H1 (cell line): ENCODE measurements at regions not wholly inside any gene's neighbourhood (a gene's known extent, or its start where the extent isn't known, plus 50 kb on each side); places are given as distances from the start of the nearest gene placed in this dataset.

Experiments used
- BACH1 ChIP-seq: IDR thresholded peaks from 2 replicates; pipeline ENCODE4 v1.6.1; 2012; ENCODE audit warnings: low read length, improper control_type of control experiment
- RAD21 ChIP-seq, 2 experiments: IDR thresholded peaks in 1 of 2; conservative IDR thresholded peaks in 1 of 2; 2 replicates each; pipeline ENCODE4 v1.6.1; 2011; ENCODE audit warnings: low read depth in 2 of 2, low read length in 2 of 2, improper control_type of control experiment in 1 of 2, inconsistent platforms in 1 of 2, mild to moderate bottlenecking in 1 of 2, moderate library complexity in 1 of 2
- TF ChIP-seq, protein P1 (sequence below): fragments of 300-600 bp; sonication (generic); IDR thresholded peaks from 2 replicates; pipeline ENCODE4 v1.7.1; 2012; ENCODE audit warnings: low read length, moderate library complexity, mild to moderate bottlenecking, inconsistent platforms; ENCODE audit not compliant: insufficient replicate concordance
- TF ChIP-seq, protein P2 (sequence below): IDR thresholded peaks from 2 replicates; pipeline ENCODE4 v1.6.1; 2012; ENCODE audit warnings: low read length, inconsistent platforms

DNA sequence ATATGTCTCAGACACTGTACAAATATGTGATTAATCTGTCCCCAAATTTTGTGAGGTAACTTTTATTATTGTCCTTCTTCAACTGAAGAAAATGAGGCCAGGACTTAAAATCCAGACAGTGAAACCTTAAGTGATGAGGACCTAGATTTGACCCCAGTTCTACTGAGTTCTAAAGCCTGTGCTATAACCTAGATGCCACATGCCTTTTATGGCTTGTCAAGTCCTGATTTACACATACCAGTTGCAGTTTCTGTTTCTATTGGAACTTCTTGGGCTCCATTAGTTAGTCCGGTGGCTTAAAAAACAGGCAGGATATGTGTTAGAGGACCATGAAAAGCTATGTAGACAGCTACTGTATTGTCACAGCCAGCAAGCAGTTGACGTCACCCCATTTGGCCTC lies 436.5 kb upstream of the KLHL1 start (continued):
- TF ChIP-seq, protein P1, sequence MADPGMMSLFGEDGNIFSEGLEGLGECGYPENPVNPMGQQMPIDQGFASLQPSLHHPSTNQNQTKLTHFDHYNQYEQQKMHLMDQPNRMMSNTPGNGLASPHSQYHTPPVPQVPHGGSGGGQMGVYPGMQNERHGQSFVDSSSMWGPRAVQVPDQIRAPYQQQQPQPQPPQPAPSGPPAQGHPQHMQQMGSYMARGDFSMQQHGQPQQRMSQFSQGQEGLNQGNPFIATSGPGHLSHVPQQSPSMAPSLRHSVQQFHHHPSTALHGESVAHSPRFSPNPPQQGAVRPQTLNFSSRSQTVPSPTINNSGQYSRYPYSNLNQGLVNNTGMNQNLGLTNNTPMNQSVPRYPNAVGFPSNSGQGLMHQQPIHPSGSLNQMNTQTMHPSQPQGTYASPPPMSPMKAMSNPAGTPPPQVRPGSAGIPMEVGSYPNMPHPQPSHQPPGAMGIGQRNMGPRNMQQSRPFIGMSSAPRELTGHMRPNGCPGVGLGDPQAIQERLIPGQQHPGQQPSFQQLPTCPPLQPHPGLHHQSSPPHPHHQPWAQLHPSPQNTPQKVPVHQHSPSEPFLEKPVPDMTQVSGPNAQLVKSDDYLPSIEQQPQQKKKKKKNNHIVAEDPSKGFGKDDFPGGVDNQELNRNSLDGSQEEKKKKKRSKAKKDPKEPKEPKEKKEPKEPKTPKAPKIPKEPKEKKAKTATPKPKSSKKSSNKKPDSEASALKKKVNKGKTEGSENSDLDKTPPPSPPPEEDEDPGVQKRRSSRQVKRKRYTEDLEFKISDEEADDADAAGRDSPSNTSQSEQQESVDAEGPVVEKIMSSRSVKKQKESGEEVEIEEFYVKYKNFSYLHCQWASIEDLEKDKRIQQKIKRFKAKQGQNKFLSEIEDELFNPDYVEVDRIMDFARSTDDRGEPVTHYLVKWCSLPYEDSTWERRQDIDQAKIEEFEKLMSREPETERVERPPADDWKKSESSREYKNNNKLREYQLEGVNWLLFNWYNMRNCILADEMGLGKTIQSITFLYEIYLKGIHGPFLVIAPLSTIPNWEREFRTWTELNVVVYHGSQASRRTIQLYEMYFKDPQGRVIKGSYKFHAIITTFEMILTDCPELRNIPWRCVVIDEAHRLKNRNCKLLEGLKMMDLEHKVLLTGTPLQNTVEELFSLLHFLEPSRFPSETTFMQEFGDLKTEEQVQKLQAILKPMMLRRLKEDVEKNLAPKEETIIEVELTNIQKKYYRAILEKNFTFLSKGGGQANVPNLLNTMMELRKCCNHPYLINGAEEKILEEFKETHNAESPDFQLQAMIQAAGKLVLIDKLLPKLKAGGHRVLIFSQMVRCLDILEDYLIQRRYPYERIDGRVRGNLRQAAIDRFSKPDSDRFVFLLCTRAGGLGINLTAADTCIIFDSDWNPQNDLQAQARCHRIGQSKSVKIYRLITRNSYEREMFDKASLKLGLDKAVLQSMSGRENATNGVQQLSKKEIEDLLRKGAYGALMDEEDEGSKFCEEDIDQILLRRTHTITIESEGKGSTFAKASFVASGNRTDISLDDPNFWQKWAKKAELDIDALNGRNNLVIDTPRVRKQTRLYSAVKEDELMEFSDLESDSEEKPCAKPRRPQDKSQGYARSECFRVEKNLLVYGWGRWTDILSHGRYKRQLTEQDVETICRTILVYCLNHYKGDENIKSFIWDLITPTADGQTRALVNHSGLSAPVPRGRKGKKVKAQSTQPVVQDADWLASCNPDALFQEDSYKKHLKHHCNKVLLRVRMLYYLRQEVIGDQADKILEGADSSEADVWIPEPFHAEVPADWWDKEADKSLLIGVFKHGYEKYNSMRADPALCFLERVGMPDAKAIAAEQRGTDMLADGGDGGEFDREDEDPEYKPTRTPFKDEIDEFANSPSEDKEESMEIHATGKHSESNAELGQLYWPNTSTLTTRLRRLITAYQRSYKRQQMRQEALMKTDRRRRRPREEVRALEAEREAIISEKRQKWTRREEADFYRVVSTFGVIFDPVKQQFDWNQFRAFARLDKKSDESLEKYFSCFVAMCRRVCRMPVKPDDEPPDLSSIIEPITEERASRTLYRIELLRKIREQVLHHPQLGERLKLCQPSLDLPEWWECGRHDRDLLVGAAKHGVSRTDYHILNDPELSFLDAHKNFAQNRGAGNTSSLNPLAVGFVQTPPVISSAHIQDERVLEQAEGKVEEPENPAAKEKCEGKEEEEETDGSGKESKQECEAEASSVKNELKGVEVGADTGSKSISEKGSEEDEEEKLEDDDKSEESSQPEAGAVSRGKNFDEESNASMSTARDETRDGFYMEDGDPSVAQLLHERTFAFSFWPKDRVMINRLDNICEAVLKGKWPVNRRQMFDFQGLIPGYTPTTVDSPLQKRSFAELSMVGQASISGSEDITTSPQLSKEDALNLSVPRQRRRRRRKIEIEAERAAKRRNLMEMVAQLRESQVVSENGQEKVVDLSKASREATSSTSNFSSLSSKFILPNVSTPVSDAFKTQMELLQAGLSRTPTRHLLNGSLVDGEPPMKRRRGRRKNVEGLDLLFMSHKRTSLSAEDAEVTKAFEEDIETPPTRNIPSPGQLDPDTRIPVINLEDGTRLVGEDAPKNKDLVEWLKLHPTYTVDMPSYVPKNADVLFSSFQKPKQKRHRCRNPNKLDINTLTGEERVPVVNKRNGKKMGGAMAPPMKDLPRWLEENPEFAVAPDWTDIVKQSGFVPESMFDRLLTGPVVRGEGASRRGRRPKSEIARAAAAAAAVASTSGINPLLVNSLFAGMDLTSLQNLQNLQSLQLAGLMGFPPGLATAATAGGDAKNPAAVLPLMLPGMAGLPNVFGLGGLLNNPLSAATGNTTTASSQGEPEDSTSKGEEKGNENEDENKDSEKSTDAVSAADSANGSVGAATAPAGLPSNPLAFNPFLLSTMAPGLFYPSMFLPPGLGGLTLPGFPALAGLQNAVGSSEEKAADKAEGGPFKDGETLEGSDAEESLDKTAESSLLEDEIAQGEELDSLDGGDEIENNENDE: no peak
- TF ChIP-seq BACH1: no peak
- TF ChIP-seq, protein P2, sequence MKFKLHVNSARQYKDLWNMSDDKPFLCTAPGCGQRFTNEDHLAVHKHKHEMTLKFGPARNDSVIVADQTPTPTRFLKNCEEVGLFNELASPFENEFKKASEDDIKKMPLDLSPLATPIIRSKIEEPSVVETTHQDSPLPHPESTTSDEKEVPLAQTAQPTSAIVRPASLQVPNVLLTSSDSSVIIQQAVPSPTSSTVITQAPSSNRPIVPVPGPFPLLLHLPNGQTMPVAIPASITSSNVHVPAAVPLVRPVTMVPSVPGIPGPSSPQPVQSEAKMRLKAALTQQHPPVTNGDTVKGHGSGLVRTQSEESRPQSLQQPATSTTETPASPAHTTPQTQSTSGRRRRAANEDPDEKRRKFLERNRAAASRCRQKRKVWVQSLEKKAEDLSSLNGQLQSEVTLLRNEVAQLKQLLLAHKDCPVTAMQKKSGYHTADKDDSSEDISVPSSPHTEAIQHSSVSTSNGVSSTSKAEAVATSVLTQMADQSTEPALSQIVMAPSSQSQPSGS: no peak
- TF ChIP-seq RAD21 (IDR thresholded peaks at IDR 0.05 in 1 of 2, conservative IDR thresholded peaks at IDR 0.05 in 1 of 2; ENCODE audit: low read depth in 2 of 2, low read length in 2 of 2): no peak
